Stimulated activated effector memory CD8-positive, alpha-beta T cell treated with anti-CD3 and anti-CD28 coated beads, Interleukin-12 subunit alpha, Interleukin-12 subunit beta, amount 100 ng/mL, for 72 hours (primary cell): ENCODE measurements at regions not wholly inside any gene's neighbourhood (a gene's known extent, or its start where the extent isn't known, plus 50 kb on each side); places are given as distances from the start of the nearest gene placed in this dataset.

ENCODE experiments used
- ATAC-seq: fragments of 150-1000 bp; cut with Tn5 transposase; 2 replicates; pipeline ENCODE4 v1.10.0; 2021
- DNase-seq, 2 donors: peaks; one replicate each; pipeline ENCODE4 v3.0.0; 2021 to 2022; ENCODE audit warnings: low spot score in 2 of 2
- H3K27ac Mint-ChIP-seq: one replicate; pipeline ENCODE4 v1.8.0; 2022; ENCODE audit warnings: mild to moderate bottlenecking, mixed read lengths
- H3K36me3 Mint-ChIP-seq: one replicate; pipeline ENCODE4 v1.8.0; 2022; ENCODE audit warnings: mild to moderate bottlenecking, mixed read lengths
- H3K4me1 Mint-ChIP-seq: one replicate; pipeline ENCODE4 v1.8.0; 2022; ENCODE audit warnings: mixed read lengths
- H3K4me3 Mint-ChIP-seq: one replicate; pipeline ENCODE4 v1.8.0; 2022; ENCODE audit warnings: mild to moderate bottlenecking, mixed read lengths
- H3K9me3 Mint-ChIP-seq: one replicate; pipeline ENCODE4 v1.8.0; 2022; ENCODE audit warnings: mixed read lengths

- ATAC-seq: no peak
Measured at GRCh38 chr4:10347281-10347795, 109.9 kb downstream of the ZNF518B start.

DNA sequence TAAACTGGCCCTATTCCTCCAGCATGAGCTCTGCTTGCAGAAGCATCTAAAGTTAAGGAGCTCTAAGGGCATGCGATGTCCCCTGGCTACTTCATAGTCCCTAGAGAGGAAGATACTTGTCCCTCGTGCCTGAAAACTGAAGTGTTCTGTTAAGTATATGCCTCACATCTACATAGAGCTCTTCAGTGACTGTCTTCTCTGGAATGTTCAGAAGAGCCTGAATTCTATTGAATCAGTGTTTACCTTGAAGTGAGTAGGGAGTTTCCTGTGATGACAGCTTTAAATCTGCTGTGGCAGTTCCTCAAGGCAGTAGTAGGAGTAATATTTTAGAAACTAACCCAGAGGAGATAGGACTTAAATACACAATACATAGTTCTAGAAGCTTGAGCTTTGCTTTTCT lies 111.2 kb downstream of the ZNF518B start:
- Mint-ChIP-seq H3K4me3 (no peak overlapping the region), H3K9me3 (no peaks in the 10 kb centered on the region), H3K27ac (no peak overlapping the region), H3K36me3 (no peaks in the 10 kb centered on the region), H3K4me1 (no peaks in the 10 kb centered on the region)
- ATAC-seq (no peak), DNase-seq (no peak)

More at GRCh38 chr4:10347281-10347795, 109.9 kb downstream of the ZNF518B start:
- Mint-ChIP-seq H3K9me3 (no peaks in the 10 kb centered on the region), H3K27ac (no peak overlapping the region), H3K4me1 (no peaks in the 10 kb centered on the region), H3K36me3 (no peaks in the 10 kb centered on the region), H3K4me3 (no peak overlapping the region)
- DNase-seq: no peak

DNA sequence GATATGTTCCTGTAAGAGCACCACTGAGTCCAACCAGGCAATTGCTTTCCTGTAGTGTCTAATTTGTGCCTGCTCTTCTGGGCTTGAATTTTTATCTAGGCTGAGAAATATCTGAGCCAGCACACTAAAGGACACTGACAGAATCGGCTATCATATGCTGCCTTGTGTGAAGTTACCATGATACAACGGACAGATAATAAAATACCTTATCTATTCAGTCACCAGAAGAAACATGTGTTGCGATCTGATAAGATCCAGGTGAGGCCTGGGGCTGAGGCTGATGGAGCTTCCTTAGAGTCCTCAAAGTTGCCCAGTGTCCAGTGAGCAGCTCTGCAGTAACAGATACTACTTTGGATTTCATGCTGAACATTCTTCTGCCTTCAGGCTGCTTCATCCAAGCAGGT lies 111.8 kb downstream of the ZNF518B start:
- DNase-seq (no peak), ATAC-seq (no peak)
- Mint-ChIP-seq H3K4me1 (no peaks in the 10 kb centered on the region), H3K27ac (no peak overlapping the region), H3K36me3 (no peaks in the 10 kb centered on the region), H3K9me3 (no peaks in the 10 kb centered on the region), H3K4me3 (no peak overlapping the region)

DNA sequence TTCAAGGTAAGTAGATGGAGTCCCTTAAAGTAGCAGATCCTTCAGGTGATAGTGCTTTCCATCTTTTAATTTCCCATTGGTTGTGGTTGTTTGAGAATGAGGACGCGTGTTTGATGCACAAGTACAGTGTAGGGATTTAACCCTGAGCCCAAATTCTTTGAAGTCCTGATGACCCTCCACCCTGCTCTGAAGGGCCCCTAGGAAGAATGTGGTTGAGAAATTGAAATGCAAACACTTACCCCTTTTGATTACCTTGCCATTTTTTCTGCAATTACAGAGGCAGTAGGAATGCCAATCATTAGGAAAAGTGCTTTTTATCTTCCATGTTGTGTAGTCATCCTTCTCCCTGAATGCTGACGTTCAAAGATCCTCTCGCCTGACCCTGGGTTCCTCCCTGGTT lies 112.4 kb downstream of the ZNF518B start:
- Mint-ChIP-seq H3K9me3 (no peaks in the 10 kb centered on the region), H3K4me3 (no peak overlapping the region), H3K4me1 (no peaks in the 10 kb centered on the region), H3K36me3 (no peaks in the 10 kb centered on the region), H3K27ac (no peak overlapping the region)
- DNase-seq (no peak), ATAC-seq (no peak)

GRCh38 chr4:10343656-10344055 lies 113.6 kb downstream of the ZNF518B start:
- Mint-ChIP-seq H3K36me3 (no peaks in the 10 kb centered on the region), H3K9me3 (no peaks in the 10 kb centered on the region), H3K4me1 (no peaks in the 10 kb centered on the region), H3K27ac (no peak overlapping the region), H3K4me3 (no peak overlapping the region)
- DNase-seq: no peak
- ATAC-seq: no peak

GRCh38 chr4:10342866-10343265 lies 114.4 kb downstream of the ZNF518B start:
- no peaks in the 10 kb centered on the region for H3K4me1 Mint-ChIP-seq
- no peak for DNase-seq
- no peak overlapping the region for H3K27ac Mint-ChIP-seq
- ATAC-seq: no peak
- H3K9me3 Mint-ChIP-seq: no peaks in the 10 kb centered on the region
- no peak overlapping the region for H3K4me3 Mint-ChIP-seq
- H3K36me3 Mint-ChIP-seq: no peaks in the 10 kb centered on the region

DNA sequence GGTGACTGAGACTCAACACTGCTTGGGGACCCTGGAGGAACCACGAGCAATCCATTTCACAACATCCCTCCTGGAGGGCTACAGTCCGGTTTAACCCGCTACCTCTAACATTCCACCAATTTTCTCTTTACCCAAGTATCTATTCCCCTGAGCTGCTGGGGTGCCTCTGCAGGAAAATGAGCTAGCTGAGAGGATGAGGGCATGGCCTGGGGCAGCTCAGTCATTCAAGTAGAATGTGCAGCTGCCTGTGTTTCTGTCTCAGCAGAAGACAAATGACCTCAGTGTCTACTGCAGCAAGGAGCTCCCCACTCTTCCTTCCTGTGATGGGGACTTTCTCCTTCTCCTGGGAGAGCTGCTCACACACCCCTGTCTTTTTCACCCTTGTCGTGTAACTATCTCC lies 120.8 kb downstream of the ZNF518B start:
- DNase-seq (no peak), ATAC-seq (no peak)
- no peak overlapping the region for H3K27ac Mint-ChIP-seq
- no peaks in the 10 kb centered on the region for H3K36me3 Mint-ChIP-seq
- H3K9me3 Mint-ChIP-seq: no peaks in the 10 kb centered on the region
- no peak overlapping the region for H3K4me3 Mint-ChIP-seq
- H3K4me1 Mint-ChIP-seq: no peaks in the 10 kb centered on the region

DNA sequence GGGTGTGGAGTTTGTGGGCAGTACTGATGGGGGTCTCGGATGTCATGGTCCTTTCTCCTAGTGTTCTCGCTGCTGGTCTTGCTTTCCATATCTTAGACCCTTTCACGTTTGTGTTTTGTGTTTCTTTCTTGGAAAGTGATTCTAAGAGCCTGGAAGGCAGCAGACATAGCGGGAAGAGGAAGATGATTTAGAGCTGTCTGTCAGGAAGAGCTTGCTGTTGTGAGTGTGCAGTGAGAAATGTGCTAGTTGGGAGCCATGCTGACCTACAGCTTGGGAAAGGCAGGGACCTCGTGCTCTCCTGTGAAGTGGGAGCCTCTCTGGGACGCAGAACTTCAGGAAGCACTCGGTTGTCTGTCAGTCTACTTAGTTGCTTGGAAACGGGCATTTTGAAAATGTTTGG lies 122.2 kb downstream of the ZNF518B start:
- ATAC-seq (no peak), DNase-seq (no peak)
- H3K36me3 Mint-ChIP-seq: no peaks in the 10 kb centered on the region
- no peak overlapping the region for H3K27ac Mint-ChIP-seq
- H3K4me3 Mint-ChIP-seq: no peak overlapping the region
- no peaks in the 10 kb centered on the region for H3K9me3 Mint-ChIP-seq
- H3K4me1 Mint-ChIP-seq: no peaks in the 10 kb centered on the region

- H3K4me1 Mint-ChIP-seq: no peaks in the 10 kb centered on the region
Measured at GRCh38 chr4:10334506-10335028, 122.7 kb downstream of the ZNF518B start.

DNA sequence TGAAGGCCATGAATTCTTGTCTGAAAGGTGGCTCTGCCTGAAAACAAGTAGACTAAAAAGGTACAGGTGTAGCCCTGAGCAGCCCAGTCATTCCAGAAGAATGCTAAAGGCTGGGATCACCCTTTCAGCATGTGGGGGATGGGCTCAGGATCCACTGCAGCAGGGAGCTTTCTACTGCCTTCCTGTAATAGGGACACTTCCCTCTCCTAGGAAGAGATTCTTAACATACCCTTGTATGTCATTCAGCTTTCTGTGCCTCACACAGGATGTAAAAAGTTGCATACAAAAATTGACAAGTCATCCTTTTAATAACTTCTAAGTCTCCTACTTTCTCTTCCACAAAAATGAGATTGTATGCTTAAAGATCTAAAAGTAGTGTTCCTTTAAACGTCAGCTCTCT lies 123.3 kb downstream of the ZNF518B start:
- Mint-ChIP-seq H3K4me3 (no peak overlapping the region), H3K27ac (no peak overlapping the region), H3K36me3 (no peaks in the 10 kb centered on the region), H3K4me1 (no peaks in the 10 kb centered on the region), H3K9me3 (no peaks in the 10 kb centered on the region)
- no peak for DNase-seq
- ATAC-seq: no peak

More at GRCh38 chr4:10334506-10335028, 122.7 kb downstream of the ZNF518B start:
- ATAC-seq: no peak
- Mint-ChIP-seq H3K9me3 (no peaks in the 10 kb centered on the region), H3K36me3 (no peaks in the 10 kb centered on the region), H3K4me3 (no peak overlapping the region), H3K27ac (no peak overlapping the region)
- DNase-seq: no peak

- no peak overlapping the region for H3K27ac Mint-ChIP-seq
- H3K36me3 Mint-ChIP-seq: no peaks in the 10 kb centered on the region
- no peaks in the 10 kb centered on the region for H3K4me1 Mint-ChIP-seq
- H3K4me3 Mint-ChIP-seq: no peak overlapping the region
- DNase-seq: no peak
- H3K9me3 Mint-ChIP-seq: no peaks in the 10 kb centered on the region
- ATAC-seq: no peak
Measured at GRCh38 chr4:10326075-10326474, 131.2 kb downstream of the ZNF518B start.

GRCh38 chr4:10321931-10322330 lies 135.3 kb downstream of the ZNF518B start:
- DNase-seq: no peak
- ATAC-seq: no peak
- H3K9me3 Mint-ChIP-seq: no peaks in the 10 kb centered on the region
- H3K4me1 Mint-ChIP-seq: no peaks in the 10 kb centered on the region
- H3K27ac Mint-ChIP-seq: no peak overlapping the region
- no peak overlapping the region for H3K4me3 Mint-ChIP-seq
- no peaks in the 10 kb centered on the region for H3K36me3 Mint-ChIP-seq

DNA sequence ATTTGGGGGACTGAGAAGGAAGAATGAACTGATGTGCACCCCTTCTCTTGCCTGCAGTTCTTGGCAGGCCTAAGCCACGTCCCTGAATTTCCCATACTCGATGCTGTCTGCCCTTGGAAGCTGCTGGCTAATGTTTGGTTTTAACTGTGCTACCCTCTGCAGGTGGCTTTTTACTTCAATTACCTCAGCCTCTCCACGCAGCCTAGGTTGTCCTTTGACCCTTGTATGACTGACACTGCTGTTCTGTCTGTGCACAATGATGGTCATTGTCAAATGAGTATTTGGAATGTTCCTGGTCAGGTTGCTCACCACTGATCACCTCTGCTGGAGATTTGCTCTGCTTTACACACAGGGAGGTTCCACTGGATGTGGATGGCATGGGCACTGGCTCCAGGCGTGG lies 137.1 kb downstream of the ZNF518B start:
- no peaks in the 10 kb centered on the region for H3K4me1 Mint-ChIP-seq
- ATAC-seq (no peak), DNase-seq (no peak)
- H3K9me3 Mint-ChIP-seq: no peaks in the 10 kb centered on the region
- H3K27ac Mint-ChIP-seq: no peak overlapping the region
- no peaks in the 10 kb centered on the region for H3K36me3 Mint-ChIP-seq
- H3K4me3 Mint-ChIP-seq: no peak overlapping the region

GRCh38 chr4:10317345-10317744 lies 139.9 kb downstream of the ZNF518B start:
- no peak for DNase-seq
- H3K36me3 Mint-ChIP-seq: no peaks in the 10 kb centered on the region
- no peaks in the 10 kb centered on the region for H3K9me3 Mint-ChIP-seq
- no peak overlapping the region for H3K4me3 Mint-ChIP-seq
- H3K4me1 Mint-ChIP-seq: no peaks in the 10 kb centered on the region
- H3K27ac Mint-ChIP-seq: no peak overlapping the region
- ATAC-seq: no peak

GRCh38 chr4:10316851-10317250 lies 140.4 kb downstream of the ZNF518B start:
- H3K4me3 Mint-ChIP-seq: no peak overlapping the region
- no peaks in the 10 kb centered on the region for H3K36me3 Mint-ChIP-seq
- no peak for ATAC-seq
- no peaks in the 10 kb centered on the region for H3K4me1 Mint-ChIP-seq
- no peak for DNase-seq
- H3K27ac Mint-ChIP-seq: no peak overlapping the region
- H3K9me3 Mint-ChIP-seq: no peaks in the 10 kb centered on the region

GRCh38 chr4:10315638-10316037 lies 141.6 kb downstream of the ZNF518B start:
- no peaks in the 10 kb centered on the region for H3K4me1 Mint-ChIP-seq
- DNase-seq: no peak
- no peak overlapping the region for H3K27ac Mint-ChIP-seq
- no peak for ATAC-seq
- no peaks in the 10 kb centered on the region for H3K9me3 Mint-ChIP-seq
- no peaks in the 10 kb centered on the region for H3K36me3 Mint-ChIP-seq
- no peak overlapping the region for H3K4me3 Mint-ChIP-seq

GRCh38 chr4:10312568-10312967 lies 144.7 kb downstream of the ZNF518B start:
- no peak for ATAC-seq
- H3K36me3 Mint-ChIP-seq: no peaks in the 10 kb centered on the region
- H3K9me3 Mint-ChIP-seq: no peaks in the 10 kb centered on the region
- H3K4me1 Mint-ChIP-seq: no peaks in the 10 kb centered on the region
- H3K4me3 Mint-ChIP-seq: no peak overlapping the region
- no peak for DNase-seq
- H3K27ac Mint-ChIP-seq: no peak overlapping the region
